Calu3 (cell line): ENCODE measurements at regions not wholly inside any gene's neighbourhood (a gene's known extent, or its start where the extent isn't known, plus 50 kb on each side); places are given as distances from the start of the nearest gene placed in this dataset.

Source experiments
- BruUV-seq: library from RNA; stranded (reverse); fragments of 400-500 nt; replicated peaks from 2 replicates; lab custom pipeline; 2021; lab: Mats Ljungman, UMichigan
- CTCF ChIA-PET: fragments of 300-600 bp; sonication (Branson Sonifier 250); formaldehyde crosslinking; loops from one replicate; lab custom pipeline; 2022; ENCODE audit warnings: antibody characterized with exemption; lab: Charles Lee
- DNase-seq: peaks from one replicate; pipeline ENCODE4 v3.0.0; 2022
- H3K27ac Mint-ChIP-seq: one replicate; pipeline ENCODE4 v1.8.0; 2022; ENCODE audit warnings: mixed read lengths; ENCODE audit not compliant: unreplicated experiment
- H3K27me3 Mint-ChIP-seq: one replicate; pipeline ENCODE4 v1.8.0; 2022; ENCODE audit warnings: mixed read lengths; ENCODE audit not compliant: unreplicated experiment
- H3K36me3 Mint-ChIP-seq: one replicate; pipeline ENCODE4 v1.8.0; 2022; ENCODE audit warnings: mild to moderate bottlenecking, moderate library complexity, mixed read lengths; ENCODE audit not compliant: insufficient read depth, unreplicated experiment
- H3K4me1 Mint-ChIP-seq: one replicate; pipeline ENCODE4 v1.8.0; 2022; ENCODE audit warnings: mild to moderate bottlenecking, low read depth, mixed read lengths; ENCODE audit not compliant: unreplicated experiment
- H3K4me3 Mint-ChIP-seq: one replicate; pipeline ENCODE4 v1.8.0; 2022; ENCODE audit warnings: mild to moderate bottlenecking, low read depth, moderate library complexity, mixed read lengths; ENCODE audit not compliant: unreplicated experiment
- H3K9me3 Mint-ChIP-seq: one replicate; pipeline ENCODE4 v1.8.0; 2022; ENCODE audit warnings: low read depth, mixed read lengths; ENCODE audit not compliant: unreplicated experiment
- CTCF ChIP-seq: fragments of 200-600 bp; IDR thresholded peaks from one replicate; pipeline ENCODE4 v1.8.0; 2022; ENCODE audit warnings: antibody characterized with exemption; ENCODE audit not compliant: unreplicated experiment
- intact Hi-C: fragments of 100-400 bp; cut with micrococcal nuclease; formaldehyde crosslinking; loops from one replicate; pipeline ENCODE4 v1.10.0; 2022; ENCODE audit not compliant: unreplicated experiment

- CTCF ChIA-PET: no interaction called here
- H3K27me3 Mint-ChIP-seq: no peaks in the 10 kb centered on the region
- intact Hi-C loops: no loop called here
- H3K27ac Mint-ChIP-seq: no peak overlapping the region
- no peaks in the 10 kb centered on the region for H3K4me1 Mint-ChIP-seq
- H3K36me3 Mint-ChIP-seq: no peaks in the 10 kb centered on the region
- no peak for TF ChIP-seq CTCF
- H3K9me3 Mint-ChIP-seq: peaks cover 3% of the 10 kb centered on the region
- BruUV-seq: no TSS peak
- no peak for DNase-seq
- no peak overlapping the region for H3K4me3 Mint-ChIP-seq
Observed at GRCh38 chr4:100633269-100633668, 115.4 kb upstream of the EMCN start.

- CTCF ChIA-PET: no interaction called here
Observed at GRCh38 chr4:100632163-100632562, 114.3 kb upstream of the EMCN start.

DNA sequence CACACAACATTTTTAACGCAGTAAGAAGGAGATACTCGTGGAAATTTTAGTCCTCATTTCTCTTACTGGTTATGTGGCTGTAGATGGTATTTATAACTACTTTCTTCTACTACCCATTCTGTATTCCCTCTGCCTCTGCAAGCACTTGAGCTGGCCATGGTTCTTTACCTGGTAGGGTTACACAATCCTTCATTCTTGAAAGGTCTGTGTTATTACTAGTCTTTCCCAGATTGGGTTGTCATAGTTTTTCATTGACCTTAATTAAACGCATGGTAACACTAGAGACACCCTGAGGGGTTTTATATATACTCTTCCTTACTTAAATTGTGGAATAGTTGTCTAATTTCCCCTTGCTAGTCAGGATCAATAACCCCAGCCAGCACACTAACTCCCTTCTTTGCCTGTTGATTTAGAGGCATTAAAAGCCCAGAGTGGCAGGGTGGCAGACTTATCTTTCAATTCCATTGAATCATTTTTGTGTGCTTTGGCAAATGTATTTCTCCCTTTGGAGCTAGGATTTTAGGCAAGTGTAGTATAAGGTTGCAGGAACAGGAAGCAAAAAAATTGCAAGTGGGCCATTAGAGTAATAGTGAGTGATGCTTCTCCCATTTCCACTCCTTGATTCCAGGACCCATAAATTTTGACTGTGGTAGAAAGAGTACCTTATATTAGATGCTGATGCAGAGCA, 113.6 kb upstream of the EMCN start:
- intact Hi-C loops: no loop called here
- Mint-ChIP-seq H3K4me3 (no peak overlapping the region), H3K4me1 (no peaks in the 10 kb centered on the region), H3K9me3 (no peaks in the 10 kb centered on the region), H3K36me3 (no peaks in the 10 kb centered on the region), H3K27me3 (no peaks in the 10 kb centered on the region), H3K27ac (no peak overlapping the region)
- BruUV-seq: no TSS peak
- DNase-seq: no peak
- CTCF ChIA-PET: no interaction called here
- no peak for TF ChIP-seq CTCF

More at GRCh38 chr4:100632163-100632562, 114.3 kb upstream of the EMCN start:
- intact Hi-C loops: no loop called here
- BruUV-seq: no TSS peak
- no peak for TF ChIP-seq CTCF
- H3K36me3 Mint-ChIP-seq: no peaks in the 10 kb centered on the region
- no peaks in the 10 kb centered on the region for H3K9me3 Mint-ChIP-seq
- no peak overlapping the region for H3K27ac Mint-ChIP-seq
- DNase-seq: no peak
- H3K4me1 Mint-ChIP-seq: no peaks in the 10 kb centered on the region
- H3K4me3 Mint-ChIP-seq: no peak overlapping the region
- no peaks in the 10 kb centered on the region for H3K27me3 Mint-ChIP-seq

DNA sequence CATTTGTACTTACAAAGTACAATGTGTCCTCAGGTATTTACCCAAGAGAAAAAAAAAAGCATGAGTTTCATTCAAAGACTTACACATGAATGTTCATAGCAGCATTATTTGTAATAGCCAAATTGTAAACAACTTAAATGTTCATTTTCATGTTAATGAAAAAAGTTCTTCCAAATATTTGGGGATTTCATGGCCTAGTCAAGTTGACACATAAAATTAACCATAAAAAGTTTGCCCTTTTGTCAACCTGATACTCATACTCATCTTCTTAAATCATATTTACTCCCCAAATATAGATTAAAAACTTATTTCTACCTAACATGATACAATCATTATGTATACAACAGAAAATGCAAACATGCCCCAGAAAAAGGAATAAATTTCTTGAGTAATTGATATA, 112.5 kb upstream of the EMCN start:
- no peak overlapping the region for H3K27ac Mint-ChIP-seq
- H3K4me3 Mint-ChIP-seq: no peak overlapping the region
- intact Hi-C loops: no loop called here
- no peak for DNase-seq
- TF ChIP-seq CTCF: no peak
- no peaks in the 10 kb centered on the region for H3K4me1 Mint-ChIP-seq
- no peaks in the 10 kb centered on the region for H3K27me3 Mint-ChIP-seq
- no peaks in the 10 kb centered on the region for H3K9me3 Mint-ChIP-seq
- no peaks in the 10 kb centered on the region for H3K36me3 Mint-ChIP-seq
- CTCF ChIA-PET: no interaction called here
- no TSS peak for BruUV-seq
